GM12873 (cell line): ENCODE measurements at regions not wholly inside any gene's neighbourhood (a gene's known extent, or its start where the extent isn't known, plus 50 kb on each side); places are given as distances from the start of the nearest gene placed in this dataset.

Experiments used
- TF ChIP-seq, protein P1 (sequence below): IDR thresholded peaks from 2 replicates; pipeline ENCODE4 v1.5.1; 2012; ENCODE audit warnings: low read depth, mild to moderate bottlenecking, moderate library complexity, low read length, control low read depth; ENCODE audit not compliant: insufficient read depth; ENCODE audit errors: missing control alignments

DNA sequence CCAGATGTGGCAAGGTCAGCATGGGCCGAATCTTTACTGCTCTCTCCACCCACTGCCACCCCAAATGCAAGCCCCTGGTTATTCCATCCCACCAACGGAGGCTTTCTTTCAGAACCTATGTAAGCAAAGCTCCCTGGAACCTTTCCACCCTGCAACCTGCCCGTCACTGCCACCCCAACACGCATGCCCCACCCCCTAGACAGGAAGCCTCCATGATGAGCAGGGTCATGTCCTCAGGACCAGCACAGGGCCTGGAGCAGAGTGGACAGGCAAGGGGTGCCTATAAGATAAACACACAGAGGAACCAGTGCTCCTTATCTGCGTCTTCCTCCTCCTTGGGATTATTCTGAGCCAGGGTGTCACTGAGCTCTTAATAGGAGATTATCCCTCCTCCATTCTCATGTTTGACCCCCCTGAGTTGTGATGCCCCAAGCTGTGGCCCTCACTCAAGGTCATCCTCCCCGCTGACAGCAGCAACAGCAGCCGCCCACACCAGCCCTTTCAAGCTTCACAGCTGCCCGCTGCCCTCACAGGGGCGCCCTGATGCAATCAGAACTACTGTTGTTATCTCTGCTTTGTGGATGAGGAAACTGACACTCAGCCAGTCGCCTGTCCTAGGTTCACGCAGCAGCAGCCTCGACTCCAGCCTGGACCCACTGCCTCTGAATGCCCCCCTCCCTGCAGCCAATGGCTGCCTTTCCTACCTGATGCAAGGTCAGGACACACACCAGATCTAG lies 647.3 kb downstream of the TBC1D22A start:
- TF ChIP-seq, protein P1, sequence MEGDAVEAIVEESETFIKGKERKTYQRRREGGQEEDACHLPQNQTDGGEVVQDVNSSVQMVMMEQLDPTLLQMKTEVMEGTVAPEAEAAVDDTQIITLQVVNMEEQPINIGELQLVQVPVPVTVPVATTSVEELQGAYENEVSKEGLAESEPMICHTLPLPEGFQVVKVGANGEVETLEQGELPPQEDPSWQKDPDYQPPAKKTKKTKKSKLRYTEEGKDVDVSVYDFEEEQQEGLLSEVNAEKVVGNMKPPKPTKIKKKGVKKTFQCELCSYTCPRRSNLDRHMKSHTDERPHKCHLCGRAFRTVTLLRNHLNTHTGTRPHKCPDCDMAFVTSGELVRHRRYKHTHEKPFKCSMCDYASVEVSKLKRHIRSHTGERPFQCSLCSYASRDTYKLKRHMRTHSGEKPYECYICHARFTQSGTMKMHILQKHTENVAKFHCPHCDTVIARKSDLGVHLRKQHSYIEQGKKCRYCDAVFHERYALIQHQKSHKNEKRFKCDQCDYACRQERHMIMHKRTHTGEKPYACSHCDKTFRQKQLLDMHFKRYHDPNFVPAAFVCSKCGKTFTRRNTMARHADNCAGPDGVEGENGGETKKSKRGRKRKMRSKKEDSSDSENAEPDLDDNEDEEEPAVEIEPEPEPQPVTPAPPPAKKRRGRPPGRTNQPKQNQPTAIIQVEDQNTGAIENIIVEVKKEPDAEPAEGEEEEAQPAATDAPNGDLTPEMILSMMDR = no peak

DNA sequence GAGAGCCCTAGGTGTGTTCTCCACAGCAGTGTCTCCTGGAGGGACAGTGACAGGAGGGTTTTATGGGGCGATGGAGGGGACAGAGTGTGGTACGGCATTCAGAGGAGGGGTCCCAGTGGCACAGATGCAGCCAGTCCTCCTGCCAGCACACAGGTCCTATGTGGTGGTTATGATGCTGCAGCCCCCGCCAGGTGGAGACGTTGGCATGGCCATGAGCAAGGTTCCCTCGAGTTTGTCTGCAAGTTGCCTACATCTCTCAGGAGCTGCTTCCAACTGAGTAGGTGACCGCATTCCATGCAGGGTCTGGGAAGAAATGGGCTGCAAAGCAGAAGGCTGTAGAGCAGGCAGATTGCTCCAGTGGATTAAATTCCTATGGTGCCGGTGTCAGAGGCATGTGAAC lies 646.0 kb downstream of the TBC1D22A start:
- TF ChIP-seq, protein P1 = no peak

DNA sequence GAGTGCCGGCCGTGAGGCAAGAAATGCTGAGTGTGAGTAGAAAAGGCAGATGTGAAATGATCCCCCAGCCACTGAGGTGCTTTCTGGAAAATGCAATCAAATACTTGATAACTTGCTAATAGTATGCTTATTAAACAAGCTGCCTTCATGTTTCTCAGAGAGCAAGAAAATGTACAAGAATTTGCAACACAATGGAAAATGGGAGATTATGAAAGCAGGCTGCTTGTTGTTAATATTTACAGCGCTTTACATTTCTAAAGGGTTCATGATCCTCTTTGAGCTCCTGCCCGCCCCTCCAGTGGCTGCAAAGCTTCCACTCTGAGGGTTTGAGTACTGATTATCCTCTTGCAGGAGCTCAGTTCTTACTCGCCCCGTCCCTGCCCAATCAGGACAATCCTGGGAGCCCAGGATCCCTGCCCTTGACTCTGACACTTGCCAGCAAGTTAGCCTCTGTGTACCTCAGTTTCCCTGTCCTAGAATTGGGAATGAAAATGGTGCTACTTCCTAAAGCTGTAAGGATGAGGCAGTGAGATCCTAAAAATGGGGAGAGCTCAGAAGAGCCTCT lies 645.1 kb downstream of the TBC1D22A start:
- TF ChIP-seq, protein P1 = no peak

DNA sequence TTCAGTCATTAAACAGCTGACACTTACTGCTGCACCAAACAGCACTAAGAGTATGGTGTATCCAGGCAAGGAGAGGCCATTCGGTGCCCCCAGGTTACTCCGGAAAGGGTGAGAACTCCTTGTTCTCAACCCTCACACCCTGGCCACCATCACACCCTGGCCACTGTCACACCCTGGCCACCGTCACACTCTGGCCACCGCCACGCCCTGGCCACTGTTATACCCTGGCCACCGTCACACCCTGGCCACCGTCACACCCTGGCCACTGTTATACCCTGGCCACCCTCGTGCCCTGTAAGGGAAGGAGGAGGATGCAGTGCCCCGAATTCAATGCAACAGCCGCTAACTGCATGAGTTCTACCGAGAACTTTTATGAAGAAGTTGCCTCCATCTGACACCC lies 644.4 kb downstream of the TBC1D22A start:
- TF ChIP-seq, protein P1 = no peak

DNA sequence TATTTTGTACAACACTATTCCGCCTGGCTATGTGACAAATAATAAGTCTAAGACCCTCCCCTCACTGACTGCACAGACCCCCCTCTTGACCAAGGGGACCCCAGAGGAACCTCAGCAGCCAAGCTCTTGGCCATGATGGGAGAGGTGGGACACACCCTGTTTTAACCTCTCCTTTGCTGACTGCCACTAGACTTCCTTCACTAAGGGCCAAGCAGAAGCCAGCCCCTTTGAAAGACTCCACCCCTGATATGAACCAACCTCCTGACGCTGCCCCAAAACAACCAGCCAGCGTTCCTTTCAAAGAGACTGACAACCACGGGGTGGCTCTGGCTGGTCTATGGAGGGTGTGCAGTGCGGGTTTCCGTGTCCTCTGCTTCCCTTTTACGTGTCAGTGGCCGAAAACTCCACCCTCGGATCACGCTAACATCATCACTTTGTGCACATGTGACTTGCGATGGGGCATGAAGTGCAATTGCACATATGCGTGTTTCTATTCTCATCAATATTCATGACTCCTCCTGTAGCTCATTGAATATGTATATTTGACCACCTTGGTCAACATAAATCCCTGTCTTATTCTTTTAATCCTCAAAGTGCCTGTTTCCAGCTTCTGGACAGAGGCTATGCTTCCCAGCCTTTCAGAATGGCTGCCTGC lies 643.9 kb downstream of the TBC1D22A start:
- TF ChIP-seq, protein P1 = no peak

DNA sequence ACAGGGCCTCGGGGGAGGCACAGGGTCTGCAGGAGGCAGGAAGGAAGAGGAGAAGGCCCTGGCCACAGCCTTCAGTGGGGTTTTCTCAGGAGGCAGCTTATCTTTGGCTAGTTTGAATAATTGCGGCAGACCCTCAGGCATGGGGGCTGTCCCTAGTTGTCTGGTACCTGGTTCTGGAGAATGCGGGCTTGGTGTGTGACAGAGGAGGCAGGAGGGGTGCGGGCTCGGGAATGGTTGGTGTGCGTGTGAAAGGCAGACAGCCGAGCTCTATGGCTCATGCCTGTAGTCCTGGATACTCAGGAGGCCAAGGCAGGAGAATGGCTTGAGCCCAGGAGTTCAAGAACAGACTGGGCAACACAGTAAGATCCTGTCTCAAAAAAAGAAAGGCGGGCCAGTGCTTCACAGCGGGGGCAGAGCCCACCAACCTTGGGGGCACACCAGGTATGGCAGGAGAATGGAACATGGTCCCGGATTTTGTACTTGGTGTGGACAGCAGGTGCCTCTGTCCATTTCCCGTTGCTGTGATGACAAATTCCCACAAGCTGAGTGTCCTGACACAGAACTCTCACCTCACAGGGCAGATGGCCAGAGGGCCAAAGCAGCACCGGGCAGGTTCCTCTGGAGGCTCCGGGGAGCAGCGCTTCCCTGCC lies 640.6 kb downstream of the TBC1D22A start:
- TF ChIP-seq, protein P1 = no peak
